ENCODE measurements at regions not wholly inside any gene's neighbourhood (a gene's known extent, or its start where the extent isn't known, plus 50 kb on each side); places are given as distances from the start of the nearest gene placed in this dataset.

DNA sequence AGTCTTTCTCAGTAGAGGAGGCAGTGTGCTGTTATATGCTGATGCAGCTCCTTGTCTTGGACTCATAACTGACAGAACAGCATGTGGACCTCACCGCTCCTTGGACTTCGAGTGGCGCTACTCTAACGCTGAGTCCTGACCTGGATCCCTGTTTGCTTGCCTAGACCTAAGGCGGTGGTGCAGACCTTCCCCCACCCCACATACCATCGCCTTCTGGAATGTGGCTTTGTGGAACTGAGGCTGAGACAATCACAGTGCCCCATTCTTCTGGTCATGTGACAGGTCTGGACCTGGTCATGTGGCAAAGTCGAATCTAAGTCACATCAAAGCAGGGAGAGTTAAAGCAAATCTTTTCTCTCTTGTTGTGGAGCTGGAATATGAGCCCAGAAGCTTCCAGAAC is 190.7 kb upstream of the MKI67 start:
- DNase-seq, result no peak

DNA sequence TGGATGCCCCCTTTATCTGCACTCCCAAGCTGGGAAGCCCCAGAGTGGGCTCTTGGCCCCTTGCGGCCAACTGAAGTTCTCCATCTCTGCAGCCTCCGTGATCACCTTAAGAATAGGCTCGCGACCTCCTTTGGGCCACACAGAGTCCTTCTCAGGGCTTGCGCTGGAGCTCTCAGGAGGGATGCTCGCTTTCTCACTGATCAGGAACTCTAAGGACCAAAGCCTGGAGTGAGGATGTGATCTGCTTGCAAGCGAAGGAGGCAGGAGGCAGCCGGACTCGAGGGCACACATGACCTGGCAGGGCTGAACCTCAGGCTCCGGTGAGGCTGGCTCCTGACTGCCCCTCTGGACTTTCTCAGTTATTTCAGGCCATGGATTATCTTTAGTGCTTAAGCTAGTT is 192.1 kb upstream of the MKI67 start:
- no peak for DNase-seq

DNA sequence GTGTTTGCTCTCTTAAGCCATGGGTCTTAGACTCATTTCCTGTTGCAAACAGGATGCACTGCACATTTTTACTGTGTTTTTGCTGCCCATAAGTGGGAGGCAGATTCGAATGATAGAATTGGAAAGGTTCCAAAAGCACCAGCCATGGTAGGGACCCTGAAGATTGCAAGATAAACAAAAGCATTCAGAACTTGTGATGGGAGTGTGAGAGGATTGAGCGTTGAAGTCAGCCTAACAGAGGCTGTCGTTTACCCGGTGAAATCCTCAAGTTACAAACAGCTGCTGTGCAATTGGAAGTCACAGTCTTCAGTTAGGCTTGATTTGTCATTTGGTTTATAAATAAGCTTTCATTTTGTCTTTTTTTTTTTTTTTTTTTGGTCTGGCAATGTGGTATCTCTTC is 192.7 kb upstream of the MKI67 start:
- DNase-seq, result peak; percentile 93

DNA sequence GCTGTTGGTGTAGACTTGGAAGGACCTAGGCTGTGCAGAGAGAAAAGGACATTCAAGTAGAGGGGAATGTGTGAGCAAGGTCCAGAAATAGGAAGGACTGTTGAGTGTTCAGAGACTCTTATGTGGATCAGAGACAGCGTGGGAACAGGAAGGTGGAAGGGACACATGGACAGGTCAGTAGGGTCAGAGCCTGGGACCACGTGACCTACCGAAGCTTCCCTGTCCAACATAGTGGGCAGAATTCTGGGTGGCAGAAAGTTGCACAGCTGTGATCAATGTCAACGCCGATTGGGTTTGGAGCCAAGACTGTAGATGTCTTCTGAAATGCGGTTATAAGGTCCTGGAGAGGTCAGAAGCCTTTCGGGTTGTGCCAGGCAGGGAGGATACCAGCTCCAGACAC is 195.9 kb upstream of the MKI67 start:
- DNase-seq, result no peak

DNA sequence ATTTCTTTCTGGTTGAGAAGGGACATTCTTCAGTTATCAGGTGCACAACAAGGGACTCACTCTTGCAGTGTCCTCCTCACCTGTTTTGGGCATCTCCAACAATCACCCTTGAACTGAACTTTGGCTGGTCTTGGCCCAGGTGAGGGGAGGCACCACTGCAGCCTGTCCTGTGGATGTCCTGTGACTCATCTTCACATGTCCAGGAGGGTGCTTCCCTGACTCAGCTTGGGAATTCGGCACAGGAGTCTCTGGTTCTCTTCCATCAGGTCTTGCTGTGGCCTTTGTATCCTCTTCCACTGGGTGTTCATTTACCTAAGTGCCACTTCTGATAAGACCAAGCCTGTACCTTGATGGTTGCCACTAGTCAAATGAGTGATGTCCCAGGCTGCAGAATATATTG is 196.7 kb upstream of the MKI67 start:
- DNase-seq, result no peak

DNA sequence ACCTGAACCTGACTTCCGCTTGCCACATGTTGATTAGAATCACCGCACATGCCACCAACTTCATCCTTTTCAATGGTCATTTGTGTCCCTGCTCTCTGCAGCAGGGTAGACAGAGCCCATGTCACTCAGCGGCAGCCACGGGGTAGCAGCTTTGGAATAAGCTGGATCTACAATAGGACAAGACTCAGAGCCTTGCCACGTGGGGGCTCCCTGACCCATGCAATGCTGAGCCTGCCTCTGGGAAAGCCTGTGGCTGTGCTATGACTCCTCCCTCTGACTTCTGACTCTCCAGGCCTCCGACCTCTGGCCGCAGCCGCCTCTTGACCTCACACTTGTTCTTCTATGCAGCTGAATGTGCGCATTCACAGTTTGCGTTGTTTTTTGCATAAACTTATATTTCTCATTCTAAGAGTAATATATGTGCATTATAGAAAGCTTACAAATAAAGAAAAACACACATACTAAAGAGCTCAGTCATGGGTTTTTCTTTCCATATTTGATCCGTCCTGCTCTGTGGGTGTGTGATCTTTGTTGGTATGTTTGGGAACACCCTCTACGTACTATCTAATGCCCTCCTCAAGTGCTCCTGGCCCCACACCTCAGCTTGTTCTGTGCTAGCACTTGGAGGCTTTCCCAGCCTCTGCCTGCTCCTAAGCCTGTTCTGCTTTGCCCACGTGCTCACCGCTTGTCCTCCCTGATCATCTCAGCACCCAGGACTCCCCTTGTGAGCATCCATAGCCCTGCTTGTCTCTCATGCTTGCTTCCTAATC is 198.0 kb upstream of the MKI67 start:
- peak; percentile 76 for DNase-seq

DNA sequence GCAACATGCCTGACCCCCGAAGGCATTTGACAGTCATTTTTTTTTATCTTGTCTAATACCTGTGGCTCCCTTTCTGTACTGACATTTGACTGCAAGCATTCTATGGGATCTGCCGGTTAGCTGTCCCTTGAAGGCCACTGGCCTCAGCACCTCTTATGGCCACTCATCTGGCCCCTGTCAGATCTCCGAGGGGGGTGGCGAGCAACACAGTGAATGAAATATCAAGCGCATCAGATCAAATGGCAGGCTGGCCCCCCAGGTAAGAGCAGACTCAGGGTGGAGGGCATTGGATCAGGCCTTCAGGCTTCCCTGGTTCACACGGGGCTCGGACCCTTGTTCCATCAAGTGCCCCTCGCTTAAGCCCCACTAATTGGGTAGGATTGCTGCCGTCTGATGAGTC is 199.6 kb upstream of the MKI67 start:
- DNase-seq, result no peak

DNA sequence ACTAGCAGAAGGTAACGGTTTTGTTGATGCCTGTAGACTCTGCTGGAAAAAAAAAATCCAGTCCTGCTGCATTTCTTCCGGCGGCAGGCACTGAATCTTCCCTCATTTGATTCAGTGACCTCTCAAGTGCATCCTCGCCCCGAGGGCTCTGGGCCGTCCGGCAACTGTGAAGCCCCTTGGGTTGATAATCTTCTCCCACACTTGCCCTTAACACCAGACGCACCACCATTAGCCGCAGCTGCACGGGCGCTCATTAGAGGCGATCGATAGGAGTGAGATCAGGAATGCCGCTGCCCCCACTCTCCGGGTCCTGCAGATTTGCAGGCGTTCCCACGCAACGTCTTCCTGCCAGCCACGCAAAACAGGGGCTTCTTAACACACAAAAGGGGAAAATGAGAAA is 200.0 kb upstream of the MKI67 start:
- no peak for DNase-seq

DNA sequence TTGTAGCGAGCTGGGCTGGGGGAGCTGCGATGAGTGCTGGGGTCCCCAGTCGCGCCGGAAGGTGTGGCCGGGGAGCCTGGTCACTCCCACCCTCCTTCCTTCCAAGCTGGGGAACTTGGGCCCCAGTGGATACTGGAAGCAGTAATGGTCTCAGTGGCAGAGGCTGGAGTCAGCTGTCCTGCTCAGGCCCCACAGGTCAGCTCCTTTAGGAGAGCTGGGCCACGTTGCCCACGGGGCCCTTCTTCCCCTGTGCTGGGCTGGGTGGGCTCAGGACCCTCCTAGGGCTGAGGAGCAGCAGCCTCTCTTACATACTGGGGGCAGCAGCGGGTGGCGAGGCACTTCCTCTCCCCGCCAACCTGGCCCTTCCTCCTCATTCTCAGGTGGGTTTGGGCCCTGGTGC is 200.6 kb upstream of the MKI67 start:
- DNase-seq, result no peak

DNA sequence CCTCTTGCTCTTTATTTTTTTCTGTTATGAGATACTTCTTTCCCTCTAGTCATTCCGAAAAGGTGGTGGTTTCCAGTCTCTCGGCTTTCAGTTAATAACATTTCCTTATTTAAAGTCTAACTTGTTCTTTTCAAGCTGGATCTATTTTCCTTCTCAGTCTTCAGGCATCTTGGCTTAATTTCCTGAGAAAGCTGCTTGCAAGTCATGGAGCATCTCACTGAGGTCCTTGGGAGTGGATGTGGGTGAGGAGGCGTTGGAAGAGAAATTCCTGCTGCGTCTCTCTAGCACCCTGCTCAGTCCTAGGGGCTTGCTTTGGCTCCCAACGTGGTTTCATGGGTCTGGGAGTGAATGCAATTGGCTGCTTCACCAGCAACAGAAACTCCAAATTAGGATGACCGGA is 210.2 kb upstream of the MKI67 start:
- no peak for DNase-seq

DNA sequence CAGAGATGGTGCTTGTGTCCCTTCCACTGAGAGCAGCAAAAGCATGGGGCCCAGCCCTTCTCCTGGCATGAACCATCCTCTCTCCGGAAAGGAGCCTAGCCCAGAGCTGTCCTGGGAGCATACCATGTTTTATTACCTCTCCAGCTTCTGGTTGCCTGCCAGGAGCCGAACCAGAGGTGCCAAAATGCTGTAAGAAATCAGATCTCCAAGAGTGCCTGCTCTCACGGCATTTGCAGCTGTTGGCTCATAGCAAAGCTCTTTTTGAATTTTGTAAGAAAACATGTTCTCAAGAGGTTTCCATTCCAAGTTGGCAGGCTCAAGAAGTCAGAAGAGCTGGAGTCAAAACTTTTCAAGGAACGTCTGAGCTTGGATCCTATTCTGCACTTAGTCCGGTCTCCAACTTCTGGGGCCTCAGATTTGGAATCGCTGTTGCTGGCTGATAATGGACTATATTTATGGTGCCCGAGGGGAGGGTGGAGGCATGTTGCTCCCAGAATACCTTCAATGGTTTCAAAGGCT is 211.7 kb upstream of the MKI67 start:
- peak; percentile 97 for DNase-seq

DNA sequence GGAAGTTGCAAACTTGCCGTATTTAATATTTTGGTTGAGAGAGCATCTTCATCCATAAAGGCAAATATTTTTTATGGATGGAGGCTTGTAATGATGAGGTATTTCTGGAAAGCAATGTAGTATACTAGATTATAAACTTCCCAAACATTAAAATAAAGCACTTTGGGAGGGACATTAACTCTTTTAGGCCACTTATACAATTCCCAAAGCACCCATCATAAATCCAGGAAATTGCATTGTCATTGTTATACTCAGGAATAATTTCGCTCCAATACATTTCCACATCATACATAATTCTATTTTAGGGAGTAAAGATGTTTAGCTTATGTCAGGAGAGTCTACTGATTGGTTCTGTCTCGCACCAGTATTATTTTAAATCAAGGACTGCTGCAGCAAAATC is 212.7 kb upstream of the MKI67 start:
- no peak for DNase-seq

DNA sequence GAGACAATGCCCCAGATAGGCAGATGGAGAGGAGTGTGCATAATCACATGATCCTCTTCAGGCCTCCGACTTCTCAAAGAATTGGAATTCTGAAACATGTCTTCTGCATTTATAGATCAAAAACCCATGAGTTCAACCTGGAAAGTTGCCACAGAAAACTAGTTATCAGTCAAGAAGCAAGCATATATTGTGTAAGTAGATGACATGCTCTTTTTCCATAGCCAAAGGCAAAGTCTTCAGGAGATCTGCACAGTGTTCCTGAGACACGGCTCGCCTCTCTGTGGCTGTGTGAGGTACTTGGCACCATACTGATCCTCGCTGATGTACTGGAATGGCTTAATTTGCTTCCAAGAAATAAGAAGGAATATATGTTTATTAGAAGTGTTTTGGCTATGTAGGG is 213.5 kb upstream of the MKI67 start:
- DNase-seq, result peak; percentile 73

DNA sequence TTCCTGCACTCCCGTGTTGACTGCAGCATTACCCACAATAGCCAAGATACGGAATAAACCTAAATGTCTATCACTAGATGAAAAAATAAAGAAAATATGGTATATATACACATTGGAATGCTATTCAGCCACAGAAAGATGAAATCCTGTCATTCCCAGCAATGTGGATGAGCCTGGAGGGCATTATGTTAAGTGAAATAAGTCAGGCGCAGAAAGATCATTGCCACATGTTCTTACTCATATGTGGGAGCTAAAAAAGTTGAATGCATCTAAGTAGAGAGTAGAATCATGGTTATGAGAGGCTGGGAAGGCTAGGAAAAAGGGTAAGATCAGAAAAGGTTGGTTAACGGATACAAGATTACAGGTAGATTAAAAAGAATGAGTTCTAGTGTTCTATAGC is 219.1 kb upstream of the MKI67 start:
- no peak for DNase-seq

DNA sequence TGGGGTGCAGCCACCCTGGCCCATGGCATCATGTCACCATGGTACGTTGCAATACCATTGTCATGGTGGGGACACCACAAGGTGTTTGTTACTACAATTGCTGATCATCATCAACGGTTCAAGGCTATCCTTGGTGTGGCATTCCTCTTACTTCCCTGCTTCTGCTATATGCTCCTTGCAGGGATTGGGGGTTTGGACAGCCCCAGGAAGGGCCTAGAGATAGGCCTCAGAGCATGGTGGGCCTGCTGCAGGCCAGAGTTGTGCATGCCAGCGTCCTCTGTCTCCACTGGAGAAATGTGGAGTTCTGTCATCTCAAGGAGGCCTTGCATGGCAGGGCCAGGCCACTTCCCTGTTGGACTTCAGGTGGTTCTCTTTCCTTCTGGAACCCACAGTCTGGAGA is 234.6 kb upstream of the MKI67 start:
- no peak for DNase-seq

DNA sequence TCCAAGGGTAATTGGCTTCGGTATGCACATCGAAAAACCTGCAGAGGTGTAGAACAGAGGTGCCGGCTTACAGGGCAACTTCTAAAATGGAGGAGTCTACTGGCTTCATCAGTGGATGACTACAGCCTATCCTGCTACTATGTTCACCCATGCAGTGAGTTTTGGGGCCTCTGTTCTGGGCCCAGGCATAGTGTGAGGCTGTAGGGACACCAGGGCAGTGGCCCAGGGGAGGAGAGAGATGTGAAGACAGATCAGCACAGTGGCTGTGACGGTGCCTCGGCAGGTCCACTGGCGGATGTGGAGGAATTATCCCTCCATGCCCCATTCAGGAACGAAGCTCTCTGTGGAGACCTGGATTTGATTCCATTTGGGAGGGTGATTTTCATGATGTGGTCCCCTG is 235.3 kb upstream of the MKI67 start:
- DNase-seq, result no peak

DNA sequence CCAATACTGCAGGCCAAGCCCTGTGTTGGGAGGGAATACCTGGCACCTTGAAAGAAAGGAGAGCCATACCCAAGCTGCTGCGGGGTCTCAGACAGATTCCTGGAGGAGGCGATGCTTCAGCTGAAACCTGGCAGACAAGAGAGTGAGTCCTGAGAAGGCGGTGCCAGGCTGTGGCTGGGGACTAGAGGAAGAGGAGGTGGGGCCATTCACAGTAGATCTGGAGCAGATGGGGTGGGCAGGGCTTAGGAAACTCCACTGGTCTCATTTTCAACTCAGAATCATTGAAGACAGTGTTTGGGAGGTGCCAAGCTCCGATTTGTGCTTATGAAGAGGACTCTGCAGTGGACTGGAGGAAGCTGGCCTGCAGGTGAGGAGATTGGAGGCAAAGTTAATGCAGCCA is 236.3 kb upstream of the MKI67 start:
- no peak for DNase-seq

DNA sequence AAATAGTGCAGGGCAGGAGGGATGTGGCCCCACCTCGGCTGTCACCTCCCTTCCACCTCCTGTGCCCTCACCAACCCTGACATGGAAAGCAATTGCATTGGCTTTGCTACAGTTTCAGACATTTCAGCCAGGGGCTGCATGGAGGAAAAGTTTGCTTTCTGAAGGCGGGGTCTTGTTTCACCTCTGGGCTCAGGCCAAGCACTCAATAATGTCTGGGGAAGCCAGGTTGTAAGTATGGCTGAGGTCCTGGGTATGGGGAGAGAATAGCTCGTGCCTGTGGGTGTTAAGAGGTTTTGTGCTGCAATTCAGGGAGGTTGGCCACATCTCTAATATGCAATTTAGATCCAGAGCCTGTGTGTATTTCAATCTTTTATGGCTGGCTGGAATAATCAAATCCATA is 238.4 kb upstream of the MKI67 start:
- peak; percentile 48 for DNase-seq

DNA sequence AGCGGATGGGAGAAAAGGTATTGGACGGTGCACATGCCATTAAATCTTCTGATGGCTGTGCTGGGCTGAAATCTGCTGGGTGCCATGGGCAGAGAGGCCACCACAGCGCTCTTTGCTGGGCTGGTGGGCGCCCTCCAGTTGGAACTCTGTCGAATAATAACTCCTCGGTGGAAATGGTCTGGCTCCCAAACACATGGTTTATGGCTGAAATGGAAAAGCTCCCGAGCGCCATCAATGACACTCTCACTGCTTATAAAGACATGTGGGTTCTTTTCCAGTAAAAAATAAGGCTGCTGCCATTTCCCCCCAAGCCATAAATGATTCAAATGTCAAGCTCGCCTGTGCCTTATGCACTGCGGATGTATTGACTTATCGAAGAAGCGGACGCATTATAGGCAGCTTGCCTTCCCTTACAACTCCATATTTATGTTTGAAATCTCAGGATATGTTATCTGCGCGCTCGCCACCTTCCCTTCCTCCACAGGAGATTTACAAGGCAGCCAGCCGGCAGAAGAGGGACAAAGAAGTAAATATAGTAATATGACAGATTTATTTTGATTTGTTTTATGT is 239.0 kb upstream of the MKI67 start:
- no peak for DNase-seq

DNA sequence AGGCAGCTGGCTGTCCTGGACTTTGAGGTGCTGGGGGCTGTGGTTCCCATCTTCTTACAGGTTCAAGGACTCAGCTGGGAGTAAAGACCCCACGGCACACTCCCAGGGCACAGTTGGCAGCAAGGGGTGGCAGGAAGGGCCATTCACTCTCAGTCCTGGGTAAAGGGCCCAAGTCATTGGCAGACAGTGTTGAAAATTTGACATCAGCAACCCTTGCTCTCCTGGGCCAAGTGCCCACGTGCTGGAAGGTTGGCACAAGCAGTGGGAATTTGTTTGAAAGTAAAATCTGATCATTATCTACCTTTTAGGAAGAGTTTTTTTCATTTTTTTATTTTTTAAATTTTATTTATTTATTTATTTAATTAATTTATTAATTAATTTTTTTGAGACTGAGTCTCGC is 241.6 kb upstream of the MKI67 start:
- no peak for DNase-seq

DNA sequence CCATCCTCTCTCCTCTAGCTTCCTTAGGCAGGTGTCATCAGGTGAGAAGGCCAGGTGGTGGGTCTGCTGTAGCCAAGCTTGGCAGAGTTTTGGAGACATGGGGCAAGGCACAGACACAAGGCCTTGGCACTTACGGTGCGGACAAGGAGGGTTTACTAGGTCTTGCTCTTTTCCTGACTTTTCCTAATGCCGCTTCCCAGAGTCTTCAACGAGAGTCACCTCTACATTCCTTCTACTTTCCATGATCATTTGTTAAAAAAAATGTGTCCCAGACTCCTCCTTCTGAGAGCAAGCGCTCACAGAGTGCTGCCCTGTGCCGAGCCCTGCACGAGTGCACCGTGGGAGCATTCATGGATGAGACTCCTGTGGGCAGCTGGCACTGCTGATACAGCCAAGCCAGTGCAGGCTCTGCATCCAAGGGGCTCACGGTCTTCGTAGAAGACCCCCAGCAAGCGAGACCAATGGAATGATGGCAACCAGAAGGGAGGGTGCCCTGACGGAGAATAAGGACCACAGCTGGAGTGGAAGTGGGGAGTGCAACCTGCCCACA is 243.0 kb upstream of the MKI67 start:
- DNase-seq, result no peak

DNA sequence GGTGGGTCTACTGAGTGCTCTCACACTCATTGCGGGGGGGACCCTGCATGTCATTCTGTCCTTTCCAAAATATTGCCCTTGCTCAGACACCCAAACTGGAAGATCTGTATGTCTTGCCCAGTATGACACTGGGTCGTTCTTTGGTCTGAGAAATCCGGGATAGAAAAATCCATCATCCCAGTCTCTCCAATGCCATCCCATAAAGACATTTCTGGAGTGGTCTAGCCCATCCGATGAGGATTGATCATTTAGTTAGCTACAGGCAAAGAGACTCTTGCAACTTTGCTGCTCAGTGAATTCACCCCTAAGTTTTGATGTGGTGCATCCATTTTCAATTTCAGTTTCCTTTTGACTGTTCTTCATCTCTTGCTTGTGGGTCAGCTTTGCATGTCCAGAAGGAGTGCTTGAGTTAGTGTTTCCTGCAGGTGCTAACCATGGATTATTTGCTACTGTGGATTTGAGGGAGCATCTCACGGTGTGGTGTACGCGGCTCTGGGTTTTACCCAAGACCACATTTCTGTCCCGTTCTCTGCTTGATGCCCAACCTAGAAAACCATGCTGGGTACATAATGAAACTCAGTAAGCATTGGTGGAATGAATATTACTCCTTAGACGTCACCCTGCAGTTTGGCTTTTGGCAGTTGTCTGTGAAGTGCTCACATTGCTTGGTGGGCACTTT is 247.0 kb upstream of the MKI67 start:
- no peak for DNase-seq

DNA sequence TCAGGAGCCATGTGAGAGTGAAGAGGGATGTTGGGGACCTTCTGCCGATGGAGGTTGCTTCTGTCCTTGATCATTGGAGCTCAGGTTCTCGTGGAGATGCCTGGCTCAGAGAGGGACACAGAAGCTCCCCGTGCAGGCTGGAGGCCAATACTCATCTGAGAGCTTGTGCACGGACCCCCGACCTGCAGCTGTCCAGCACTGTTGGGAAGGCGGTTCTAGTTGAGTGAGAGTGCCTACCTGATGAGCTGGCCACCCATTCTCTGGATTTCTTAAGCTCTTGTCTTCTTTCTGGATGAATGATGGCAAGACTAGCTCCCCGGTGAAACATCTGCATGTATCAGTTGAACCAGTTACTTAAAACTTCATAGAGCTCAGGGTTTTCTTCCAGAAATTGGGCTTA is 247.6 kb upstream of the MKI67 start:
- DNase-seq, result no peak

DNA sequence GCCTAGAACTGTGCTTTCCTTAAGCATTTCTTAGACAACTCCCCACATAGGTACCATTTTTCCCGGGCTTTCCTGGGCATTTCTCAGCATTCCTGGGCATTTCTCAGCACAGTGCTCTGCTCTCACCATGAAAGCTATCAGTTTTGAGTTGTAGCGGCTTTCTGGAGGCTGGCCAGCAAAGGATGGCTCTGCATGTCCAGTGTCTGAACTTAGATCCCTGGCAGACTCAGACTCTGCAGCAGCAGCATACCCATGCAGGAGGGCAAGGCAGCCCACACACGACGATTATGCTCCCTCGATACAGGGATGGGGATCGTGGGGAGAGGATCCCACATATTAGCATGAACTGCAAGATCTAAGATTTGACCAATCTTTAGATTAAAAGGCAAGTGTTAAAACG is 248.9 kb upstream of the MKI67 start:
- no peak for DNase-seq
